ENCODE measurements at regions not wholly inside any gene's neighbourhood (a gene's known extent, or its start where the extent isn't known, plus 50 kb on each side); places are given as distances from the start of the nearest gene placed in this dataset.

DNA sequence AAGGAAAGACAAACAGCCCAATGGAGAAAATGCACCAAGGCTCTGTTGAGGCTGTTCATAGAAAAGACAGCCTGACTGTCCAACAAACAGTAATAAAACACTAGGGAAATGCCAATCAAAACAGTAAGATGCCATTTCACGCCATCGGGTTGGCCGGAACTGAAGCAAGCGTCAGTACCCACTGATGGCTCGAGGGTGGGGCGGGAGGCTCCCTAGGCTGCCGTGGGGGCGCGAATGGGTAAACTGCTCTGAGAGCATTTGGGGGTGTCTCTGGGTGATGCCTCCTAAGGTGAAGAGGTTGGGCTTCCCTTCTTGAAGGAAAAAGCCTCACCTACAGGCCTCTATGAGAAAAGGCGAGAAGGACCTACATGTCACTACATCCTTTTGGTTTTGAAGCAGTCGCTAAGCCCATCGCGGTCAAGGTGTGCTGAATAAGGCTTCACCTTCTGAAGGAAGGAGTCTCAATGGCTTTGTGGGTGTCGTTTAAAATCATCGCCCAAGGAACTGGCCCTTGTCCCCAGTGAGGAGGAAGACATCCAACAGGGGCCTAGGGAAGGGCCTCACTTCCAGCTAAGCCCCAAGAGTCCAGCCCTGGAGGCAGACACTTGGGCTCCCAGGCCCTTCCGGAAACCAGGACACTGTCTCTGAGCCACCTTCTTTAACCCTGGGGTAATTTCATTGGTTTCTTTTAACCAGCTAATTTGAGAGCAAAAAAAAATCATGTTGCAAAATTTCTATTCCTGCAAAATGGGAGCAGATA is 98.5 kb upstream of the PPP2R2D start:
- DNase-seq (ENCODE audit: low spot score): no peak
- Histone ChIP-seq H3K27me3 (replicated peaks; ENCODE audit: insufficient read depth) (no peaks in the 10 kb centered on the region), H3K9me3 (no peaks in the 10 kb centered on the region), H3K27ac (no peak overlapping the region), H3K36me3 (no peaks in the 10 kb centered on the region), H3K4me1 (replicated peaks) (no peaks in the 10 kb centered on the region), H3K4me3 (no peak overlapping the region)
- intact Hi-C loops (cut with DNase I): no loop called here
- 88% methylated on average over 16 of the region's 16 CpGs for WGBS
- TF ChIP-seq POLR2AphosphoS5 (IDR thresholded peaks at IDR 0.05): no peak

DNA sequence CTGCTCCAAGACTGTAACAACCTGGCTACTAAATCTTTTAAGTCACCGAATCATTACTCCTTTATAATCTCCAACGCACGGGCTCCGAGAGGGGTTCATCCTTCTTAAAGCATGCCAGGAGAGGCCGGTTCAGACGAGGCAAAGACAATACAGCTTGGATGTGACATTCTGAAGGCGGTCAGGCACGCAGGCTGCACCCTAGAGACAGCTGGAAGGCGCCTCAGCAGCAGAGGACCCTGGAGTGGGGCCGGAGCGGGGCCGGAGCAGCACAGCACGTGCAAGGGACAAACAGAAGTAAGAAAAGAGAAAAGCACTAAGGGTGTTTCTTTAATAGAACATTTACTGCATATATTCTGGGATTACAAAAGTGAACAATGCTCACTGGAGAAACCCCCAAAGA is 97.8 kb upstream of the PPP2R2D start:
- H3K27me3 ChIP-seq (replicated peaks; ENCODE audit: insufficient read depth): no peaks in the 10 kb centered on the region
- WGBS: 42% methylated on average over 13 of the region's 13 CpGs
- no peaks in the 10 kb centered on the region for H3K36me3 ChIP-seq
- H3K4me1 ChIP-seq (replicated peaks): no peaks in the 10 kb centered on the region
- no peak for TF ChIP-seq POLR2A (IDR thresholded peaks at IDR 0.05)
- TF ChIP-seq, protein P1, sequence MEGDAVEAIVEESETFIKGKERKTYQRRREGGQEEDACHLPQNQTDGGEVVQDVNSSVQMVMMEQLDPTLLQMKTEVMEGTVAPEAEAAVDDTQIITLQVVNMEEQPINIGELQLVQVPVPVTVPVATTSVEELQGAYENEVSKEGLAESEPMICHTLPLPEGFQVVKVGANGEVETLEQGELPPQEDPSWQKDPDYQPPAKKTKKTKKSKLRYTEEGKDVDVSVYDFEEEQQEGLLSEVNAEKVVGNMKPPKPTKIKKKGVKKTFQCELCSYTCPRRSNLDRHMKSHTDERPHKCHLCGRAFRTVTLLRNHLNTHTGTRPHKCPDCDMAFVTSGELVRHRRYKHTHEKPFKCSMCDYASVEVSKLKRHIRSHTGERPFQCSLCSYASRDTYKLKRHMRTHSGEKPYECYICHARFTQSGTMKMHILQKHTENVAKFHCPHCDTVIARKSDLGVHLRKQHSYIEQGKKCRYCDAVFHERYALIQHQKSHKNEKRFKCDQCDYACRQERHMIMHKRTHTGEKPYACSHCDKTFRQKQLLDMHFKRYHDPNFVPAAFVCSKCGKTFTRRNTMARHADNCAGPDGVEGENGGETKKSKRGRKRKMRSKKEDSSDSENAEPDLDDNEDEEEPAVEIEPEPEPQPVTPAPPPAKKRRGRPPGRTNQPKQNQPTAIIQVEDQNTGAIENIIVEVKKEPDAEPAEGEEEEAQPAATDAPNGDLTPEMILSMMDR (IDR thresholded peaks at IDR 0.05): no peak
- TF ChIP-seq POLR2AphosphoS5 (IDR thresholded peaks at IDR 0.05): no peak
- no peak overlapping the region for H3K4me3 ChIP-seq
- DNase-seq (ENCODE audit: low spot score): no peak
- no peaks in the 10 kb centered on the region for H3K9me3 ChIP-seq
- H3K27ac ChIP-seq: no peak overlapping the region
- intact Hi-C loops (cut with DNase I): no loop called here

DNA sequence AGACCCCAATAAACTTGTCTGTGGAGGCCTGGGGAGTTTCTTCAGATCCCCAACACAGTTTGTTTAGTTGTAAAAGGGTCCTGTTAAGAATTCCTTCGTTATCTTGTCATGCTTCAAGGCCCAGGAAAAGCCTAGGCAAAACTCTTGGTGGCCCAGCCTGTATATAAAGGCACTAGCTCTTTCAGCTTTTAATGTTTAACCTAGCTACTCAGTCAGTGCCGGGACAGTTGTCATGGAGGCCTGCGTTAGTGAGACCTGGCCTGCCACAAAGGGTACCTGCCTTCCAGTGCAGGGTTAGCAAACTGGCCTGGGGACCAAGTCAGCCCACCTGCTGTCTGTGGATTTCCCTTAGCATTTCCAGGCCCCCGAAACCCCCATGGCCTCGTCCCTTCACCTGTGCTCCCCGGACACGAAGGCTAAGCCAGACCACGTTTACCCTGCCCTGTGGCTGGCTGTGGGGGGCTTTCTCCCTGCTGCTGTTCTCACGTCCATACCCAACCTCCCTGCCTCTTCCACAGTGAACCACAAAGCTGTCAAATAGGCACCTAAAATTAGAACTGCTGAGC is 96.9 kb upstream of the PPP2R2D start:
- no peak for DNase-seq (ENCODE audit: low spot score)
- intact Hi-C loops (cut with DNase I): no loop called here
- H3K27ac ChIP-seq: no peak overlapping the region
- TF ChIP-seq, protein P1 (IDR thresholded peaks at IDR 0.05): no peak
- TF ChIP-seq POLR2AphosphoS5 (IDR thresholded peaks at IDR 0.05) (no peak), POLR2A (IDR thresholded peaks at IDR 0.05) (no peak)
- H3K4me3 ChIP-seq: no peak overlapping the region
- no peaks in the 10 kb centered on the region for H3K4me1 ChIP-seq (replicated peaks)
- H3K9me3 ChIP-seq: no peaks in the 10 kb centered on the region
- H3K36me3 ChIP-seq: no peaks in the 10 kb centered on the region
- H3K27me3 ChIP-seq (replicated peaks; ENCODE audit: insufficient read depth): no peaks in the 10 kb centered on the region
- WGBS: 82% methylated on average over 9 of the region's 9 CpGs

DNA sequence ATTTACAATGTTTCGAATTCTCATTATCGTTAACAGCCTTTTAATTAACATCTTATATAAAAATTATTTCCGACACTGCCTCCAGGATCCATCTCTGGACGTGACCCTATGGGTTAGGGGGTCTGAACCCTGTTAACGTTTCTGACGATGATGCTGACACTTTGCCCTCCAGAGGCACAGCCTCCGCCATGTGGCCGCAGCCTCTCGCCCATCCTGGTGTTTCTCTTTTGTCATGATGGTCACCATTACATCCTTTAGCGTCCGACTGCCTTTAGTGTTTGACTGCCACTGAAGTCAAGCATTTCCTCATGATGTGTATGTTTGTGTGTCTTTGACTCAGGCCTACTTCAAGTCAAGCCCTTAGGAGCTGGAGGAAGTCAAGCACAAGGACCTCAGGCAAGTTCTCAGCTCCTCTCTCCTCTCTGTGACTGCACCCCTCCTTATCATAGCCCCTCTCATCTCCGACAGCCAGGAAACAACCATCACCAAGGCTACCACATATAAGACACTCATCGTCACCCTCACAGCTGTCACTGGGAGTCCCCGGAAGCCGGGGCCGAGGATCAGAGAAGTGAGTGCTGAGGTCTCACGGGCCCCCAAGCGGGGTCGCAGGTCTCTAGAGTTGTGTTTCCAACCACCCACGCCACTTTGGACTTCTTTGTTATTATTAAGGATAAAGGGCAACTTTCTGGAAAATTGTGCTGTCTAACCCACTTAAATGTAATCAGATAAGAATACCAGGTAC is 96.1 kb upstream of the PPP2R2D start:
- no peak overlapping the region for H3K27ac ChIP-seq
- WGBS: 90% methylated on average over 20 of the region's 20 CpGs
- peaks cover under 1% of the 10 kb centered on the region for H3K27me3 ChIP-seq (replicated peaks; ENCODE audit: insufficient read depth)
- TF ChIP-seq POLR2A (IDR thresholded peaks at IDR 0.05) (no peak), POLR2AphosphoS5 (IDR thresholded peaks at IDR 0.05) (no peak)
- TF ChIP-seq, protein P1 (IDR thresholded peaks at IDR 0.05): no peak
- DNase-seq (ENCODE audit: low spot score): no peak
- H3K36me3 ChIP-seq: no peaks in the 10 kb centered on the region
- intact Hi-C loops (cut with DNase I): no loop called here
- no peaks in the 10 kb centered on the region for H3K9me3 ChIP-seq
- no peaks in the 10 kb centered on the region for H3K4me1 ChIP-seq (replicated peaks)
- H3K4me3 ChIP-seq: no peak overlapping the region

DNA sequence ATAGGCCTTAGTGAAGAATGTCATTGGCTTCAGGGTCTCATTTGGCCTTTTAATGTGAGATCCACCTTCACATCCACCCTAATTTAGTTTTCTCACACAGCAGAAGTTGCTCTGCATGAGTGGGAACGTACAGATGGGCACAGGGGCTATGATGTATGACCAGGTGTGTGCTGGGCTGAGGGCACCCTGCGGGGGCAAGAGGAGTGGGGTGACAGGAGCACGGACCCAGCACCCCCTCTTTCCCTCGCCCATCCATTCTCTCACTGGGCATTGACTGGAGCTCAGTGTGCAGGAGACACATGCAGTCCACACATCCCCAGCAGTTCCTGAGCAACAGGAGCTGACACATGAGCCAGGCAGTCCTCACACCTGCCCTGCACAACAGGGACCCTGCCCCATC is 95.1 kb upstream of the PPP2R2D start:
- no peaks in the 10 kb centered on the region for H3K36me3 ChIP-seq
- peaks cover 7% of the 10 kb centered on the region for H3K27me3 ChIP-seq (replicated peaks; ENCODE audit: insufficient read depth)
- no peaks in the 10 kb centered on the region for H3K9me3 ChIP-seq
- intact Hi-C loops (cut with DNase I): no loop called here
- 92% methylated on average over 4 of the region's 4 CpGs for whole genome bisulfite sequencing
- H3K4me1 ChIP-seq (replicated peaks): no peaks in the 10 kb centered on the region
- no peak for DNase-seq (ENCODE audit: low spot score)
- no peak overlapping the region for H3K27ac ChIP-seq
- H3K4me3 ChIP-seq: no peak overlapping the region
- TF ChIP-seq POLR2A (IDR thresholded peaks at IDR 0.05): no peak
- TF ChIP-seq POLR2AphosphoS5 (IDR thresholded peaks at IDR 0.05): no peak
- TF ChIP-seq, protein P1 (IDR thresholded peaks at IDR 0.05): no peak
